ENCODE measurements at regions not wholly inside any gene's neighbourhood (a gene's known extent, or its start where the extent isn't known, plus 50 kb on each side); places are given as distances from the start of the nearest gene placed in this dataset.

DNA sequence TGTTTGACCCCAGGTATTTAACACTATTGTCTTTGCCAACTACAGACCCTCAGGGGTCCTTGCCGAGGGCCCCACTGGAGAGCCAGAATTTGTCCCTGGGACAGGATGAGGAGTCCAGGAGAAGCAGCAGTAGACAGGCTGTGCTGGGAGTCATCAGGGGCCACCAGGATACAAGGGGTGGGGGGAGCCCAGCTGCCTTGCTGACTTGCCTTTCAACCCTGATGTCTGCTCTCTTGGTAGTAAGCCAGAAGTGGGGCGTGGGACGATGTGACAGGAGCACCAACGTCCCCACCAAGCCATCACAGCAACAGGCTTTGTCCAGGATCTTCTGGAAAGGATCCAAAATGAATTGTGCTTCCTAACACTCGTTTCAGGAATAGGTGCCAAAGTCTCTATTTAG lies 62.4 kb upstream of the CDCA7L start:
- TF ChIP-seq, protein P1, sequence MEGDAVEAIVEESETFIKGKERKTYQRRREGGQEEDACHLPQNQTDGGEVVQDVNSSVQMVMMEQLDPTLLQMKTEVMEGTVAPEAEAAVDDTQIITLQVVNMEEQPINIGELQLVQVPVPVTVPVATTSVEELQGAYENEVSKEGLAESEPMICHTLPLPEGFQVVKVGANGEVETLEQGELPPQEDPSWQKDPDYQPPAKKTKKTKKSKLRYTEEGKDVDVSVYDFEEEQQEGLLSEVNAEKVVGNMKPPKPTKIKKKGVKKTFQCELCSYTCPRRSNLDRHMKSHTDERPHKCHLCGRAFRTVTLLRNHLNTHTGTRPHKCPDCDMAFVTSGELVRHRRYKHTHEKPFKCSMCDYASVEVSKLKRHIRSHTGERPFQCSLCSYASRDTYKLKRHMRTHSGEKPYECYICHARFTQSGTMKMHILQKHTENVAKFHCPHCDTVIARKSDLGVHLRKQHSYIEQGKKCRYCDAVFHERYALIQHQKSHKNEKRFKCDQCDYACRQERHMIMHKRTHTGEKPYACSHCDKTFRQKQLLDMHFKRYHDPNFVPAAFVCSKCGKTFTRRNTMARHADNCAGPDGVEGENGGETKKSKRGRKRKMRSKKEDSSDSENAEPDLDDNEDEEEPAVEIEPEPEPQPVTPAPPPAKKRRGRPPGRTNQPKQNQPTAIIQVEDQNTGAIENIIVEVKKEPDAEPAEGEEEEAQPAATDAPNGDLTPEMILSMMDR (IDR thresholded peaks at IDR 0.05), result no peak
- no peak for TF ChIP-seq ZFX (IDR thresholded peaks at IDR 0.05; ENCODE audit: borderline replicate concordance)

Measured in 22Rv1 (cell line).